DOHH2 (cell line): ENCODE measurements at regions not wholly inside any gene's neighbourhood (a gene's known extent, or its start where the extent isn't known, plus 50 kb on each side); places are given as distances from the start of the nearest gene placed in this dataset.

Experiments
- CTCF ChIP-seq: fragments of 200-600 bp; sonication (generic); IDR thresholded peaks from one replicate; pipeline ENCODE4 v1.5.1; 2014; ENCODE audit warnings: antibody characterized with exemption, mild to moderate bottlenecking, low read depth, low read length; ENCODE audit not compliant: poor library complexity, severe bottlenecking
- EZH2phosphoT487 ChIP-seq: fragments of 200-600 bp; sonication (generic); IDR thresholded peaks from 2 replicates; pipeline ENCODE4 v1.6.1; 2017; ENCODE audit warnings: borderline replicate concordance, mild to moderate bottlenecking, antibody characterized with exemption, low read length, moderate library complexity, mixed read lengths

DNA sequence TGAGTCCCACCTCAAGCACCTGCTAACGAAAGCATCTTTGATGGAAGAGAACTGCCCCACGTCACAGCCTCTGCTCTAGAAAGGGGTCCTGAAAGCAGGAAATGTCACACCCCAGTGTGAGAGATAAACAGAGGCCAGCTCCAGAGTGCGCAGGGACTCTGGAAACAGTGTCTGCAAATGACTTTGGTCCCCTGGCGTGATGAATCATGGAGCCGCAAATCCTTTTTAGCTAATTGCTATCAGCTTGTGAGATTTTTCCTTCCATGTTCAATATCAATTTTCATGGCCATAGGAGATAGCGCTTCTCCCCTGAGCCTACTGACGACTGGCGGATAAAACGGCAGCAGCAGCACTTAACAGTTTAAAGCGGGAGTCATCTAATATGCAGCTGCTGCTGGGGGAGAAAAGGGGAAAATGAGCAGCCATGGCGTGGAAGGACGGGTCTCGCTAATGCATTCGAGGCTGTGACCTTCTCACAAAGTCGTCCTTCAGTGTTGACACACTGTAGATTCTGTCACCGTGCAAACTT, 209.6 kb upstream of the IRX1 start:
- TF ChIP-seq CTCF (no peak), EZH2phosphoT487 (no peak)
